ENCODE measurements at regions not wholly inside any gene's neighbourhood (a gene's known extent, or its start where the extent isn't known, plus 50 kb on each side); places are given as distances from the start of the nearest gene placed in this dataset.
A peak's percentile ranks its signal among the peaks of the same experiment; 100 is the strongest.

DNA sequence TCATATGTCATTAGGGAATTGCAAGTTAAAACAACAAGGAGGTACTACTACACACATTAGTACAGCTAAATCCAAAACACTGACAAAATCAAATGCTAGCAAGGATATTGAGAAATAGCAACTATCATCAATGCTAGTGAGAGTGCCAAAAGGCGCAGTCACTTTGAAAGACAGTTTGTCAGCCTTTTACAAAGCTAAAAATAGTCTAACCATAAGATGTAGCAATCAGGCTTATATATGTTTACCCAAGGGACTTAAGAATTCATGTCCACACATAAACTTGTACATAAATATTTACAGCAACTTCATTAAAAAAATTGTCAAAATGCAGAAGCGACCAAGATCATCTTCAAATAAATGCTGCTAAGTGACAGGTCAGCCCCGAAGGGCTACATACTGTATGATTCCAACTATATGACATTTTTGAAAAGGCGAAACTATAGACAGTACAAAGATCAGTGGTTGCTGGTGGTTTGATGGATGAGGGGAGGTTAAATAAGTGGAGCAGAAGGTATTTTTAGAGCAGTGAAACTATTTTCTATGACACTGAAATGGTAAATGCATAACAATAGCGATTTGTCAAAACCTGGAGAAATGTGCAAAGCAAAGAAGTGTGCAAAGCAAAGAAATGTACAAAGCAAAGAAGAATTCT lies 704.8 kb downstream of the ARAP2 start:
- no peak for DNase-seq
- no peak for ATAC-seq
- H3K27me3 Mint-ChIP-seq, result no peaks in the 10 kb centered on the region
- H3K4me1 Mint-ChIP-seq, result no peaks in the 10 kb centered on the region
- H3K27ac Mint-ChIP-seq, result no peak overlapping the region
- H3K9me3 Mint-ChIP-seq, result peaks cover 0 to 12% of the 10 kb centered on the region in 2 donors
- no peak overlapping the region for H3K4me3 Mint-ChIP-seq

DNA sequence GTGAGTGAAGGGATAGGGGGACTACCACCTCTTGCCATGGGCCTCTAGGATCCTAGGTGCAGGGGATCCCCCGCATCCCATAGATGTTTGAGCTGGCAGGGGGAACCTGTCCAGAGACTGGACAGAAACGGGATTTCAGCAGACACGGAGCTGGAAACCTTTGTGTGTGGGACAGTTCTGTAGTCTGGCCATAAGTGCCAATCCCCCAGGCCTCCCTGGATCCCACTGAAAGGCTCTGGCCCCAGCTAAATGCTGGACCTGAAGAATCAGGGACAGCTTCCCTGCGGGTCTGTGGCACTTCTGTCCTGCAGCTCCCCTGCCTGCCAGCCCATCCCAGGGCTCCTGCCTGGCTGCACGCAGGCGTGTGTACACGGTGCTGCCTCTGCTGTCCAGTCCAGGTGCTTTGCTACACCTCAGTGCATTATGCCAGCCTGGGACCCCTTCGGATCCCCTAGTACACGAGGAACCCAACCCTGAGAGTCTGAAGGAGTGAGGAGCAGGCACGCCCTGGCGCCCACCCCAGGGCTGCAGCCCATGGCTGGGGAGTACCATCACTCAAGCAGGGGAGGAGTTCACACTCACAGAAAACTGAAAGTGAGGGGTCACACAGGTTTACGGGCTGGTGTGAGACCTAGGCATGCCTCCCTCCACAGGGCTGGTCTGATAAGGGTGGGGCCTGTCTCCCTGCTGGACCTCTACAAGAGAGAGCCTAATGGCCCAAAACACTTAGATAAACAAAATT lies 703.0 kb downstream of the ARAP2 start:
- Mint-ChIP-seq H3K9me3 (peaks cover 7 to 12% of the 10 kb centered on the region in 2 donors), H3K4me3 (no peak overlapping the region), H3K27me3 (no peaks in the 10 kb centered on the region), H3K4me1 (no peaks in the 10 kb centered on the region), H3K27ac (peak overlapping the region in 1 of 2 donors; percentile 80)
- DNase-seq, result no peak
- ATAC-seq, result peak; percentile 23

DNA sequence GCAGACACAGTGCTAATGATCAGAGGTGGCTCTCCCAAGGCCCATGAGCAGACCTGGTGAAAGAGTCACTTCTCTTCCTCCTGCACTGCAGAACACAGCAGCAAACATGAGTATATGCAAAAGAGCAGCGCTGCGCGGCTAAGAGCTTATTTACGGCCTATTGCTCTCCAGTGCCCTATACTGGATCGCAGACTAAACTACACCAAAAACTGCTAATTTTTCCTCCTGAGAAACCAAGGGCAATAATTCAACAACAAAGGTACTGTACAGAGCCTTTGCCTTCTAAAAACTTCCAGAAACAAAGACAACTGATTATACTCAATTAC lies 702.5 kb downstream of the ARAP2 start:
- DNase-seq (no peak), ATAC-seq (no peak)
- H3K4me1 Mint-ChIP-seq, result no peaks in the 10 kb centered on the region
- no peak overlapping the region for H3K4me3 Mint-ChIP-seq
- H3K27ac Mint-ChIP-seq, result no peak overlapping the region
- peaks cover 7 to 12% of the 10 kb centered on the region in 2 donors for H3K9me3 Mint-ChIP-seq
- H3K27me3 Mint-ChIP-seq, result no peaks in the 10 kb centered on the region

DNA sequence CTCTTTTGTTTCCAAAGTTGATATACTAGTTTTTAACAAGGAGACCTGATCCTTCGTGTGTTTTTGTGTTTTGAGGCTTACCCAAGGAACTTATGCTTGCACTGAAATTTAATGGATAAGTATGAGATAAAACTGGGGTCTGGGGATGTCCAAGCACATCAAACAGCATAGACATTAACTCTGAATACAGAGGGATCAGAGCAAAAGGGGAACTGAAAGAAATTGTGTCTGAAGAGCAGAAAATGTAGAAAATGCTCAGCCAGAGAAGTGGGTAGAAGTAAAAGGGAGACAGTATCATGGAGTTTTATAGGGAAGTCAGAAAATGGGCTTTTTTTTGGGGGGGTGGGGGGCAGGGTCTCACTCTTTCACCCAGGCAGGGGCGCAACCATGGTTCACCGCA lies 695.4 kb downstream of the ARAP2 start:
- no peak for ATAC-seq
- DNase-seq, result no peak
- no peak overlapping the region for H3K27ac Mint-ChIP-seq
- H3K27me3 Mint-ChIP-seq, result no peaks in the 10 kb centered on the region
- H3K4me1 Mint-ChIP-seq, result no peaks in the 10 kb centered on the region
- peaks cover 6 to 13% of the 10 kb centered on the region in 2 donors for H3K9me3 Mint-ChIP-seq
- H3K4me3 Mint-ChIP-seq, result no peak overlapping the region

DNA sequence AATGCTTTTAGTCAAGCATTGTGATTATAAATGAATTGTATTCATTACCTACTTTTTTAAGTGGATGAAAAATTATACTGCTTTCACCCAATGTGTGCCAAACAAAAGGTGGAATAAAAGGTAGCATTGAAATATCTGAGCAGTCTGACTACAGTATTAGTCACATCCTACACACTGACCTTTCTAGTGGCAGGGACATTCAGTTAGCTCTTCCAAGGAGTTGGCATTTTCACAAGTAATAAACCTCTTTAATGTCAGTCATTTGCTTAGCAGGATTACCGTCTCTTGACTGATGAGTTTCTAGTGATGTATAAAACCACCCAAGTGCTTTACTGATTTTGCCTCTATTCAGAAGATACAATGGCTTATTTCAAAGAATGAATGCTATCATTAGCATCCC lies 687.9 kb downstream of the ARAP2 start:
- no peaks in the 10 kb centered on the region for H3K27me3 Mint-ChIP-seq
- no peaks in the 10 kb centered on the region for H3K4me1 Mint-ChIP-seq
- no peak overlapping the region for H3K4me3 Mint-ChIP-seq
- DNase-seq (no peak), ATAC-seq (no peak)
- no peak overlapping the region for H3K27ac Mint-ChIP-seq
- H3K9me3 Mint-ChIP-seq, result no peaks in the 10 kb centered on the region

DNA sequence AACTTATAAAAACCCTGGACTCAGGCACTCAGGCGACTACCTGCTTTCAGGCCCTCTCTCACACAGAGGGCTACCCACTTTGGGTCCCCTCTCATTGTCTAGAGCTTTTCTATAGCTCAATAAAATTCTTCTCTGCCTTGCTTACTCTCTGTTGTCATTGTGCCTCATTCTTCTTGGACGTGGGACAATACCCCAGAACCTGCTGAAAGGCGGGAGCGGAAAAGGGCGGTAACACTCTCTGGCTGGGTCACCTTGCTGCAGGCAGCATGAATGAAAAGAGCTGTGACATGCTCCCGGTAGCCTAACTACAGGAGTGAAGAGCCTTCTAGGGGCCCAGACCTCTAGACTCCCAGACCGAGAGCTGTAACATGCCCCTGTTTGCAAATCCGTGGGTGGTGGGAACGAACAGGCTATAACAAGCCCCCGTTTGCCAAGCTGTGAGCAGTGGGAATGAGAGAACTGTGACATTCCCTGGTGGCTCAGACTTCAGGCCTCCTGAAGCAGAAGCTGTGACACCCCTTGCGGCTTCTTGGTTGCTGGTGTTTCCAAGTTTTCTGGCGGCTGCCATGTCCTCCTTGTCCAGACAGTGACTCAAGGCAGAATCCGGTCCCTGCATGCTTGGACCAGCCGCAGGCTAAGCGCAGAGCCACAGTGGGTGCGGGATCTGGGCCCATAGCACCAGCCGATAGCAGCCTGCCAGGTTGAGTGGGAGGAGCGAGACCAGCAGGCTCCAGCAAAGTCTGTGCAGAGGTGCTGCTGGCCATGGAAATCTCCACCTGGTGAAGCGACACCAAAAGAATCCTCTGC lies 684.6 kb downstream of the ARAP2 start:
- no peaks in the 10 kb centered on the region for H3K9me3 Mint-ChIP-seq
- H3K27me3 Mint-ChIP-seq, result no peaks in the 10 kb centered on the region
- ATAC-seq, result no peak

GRCh38 chr4:35562861-35563260 lies 681.5 kb downstream of the ARAP2 start:
- Mint-ChIP-seq H3K4me3 (no peak overlapping the region), H3K27ac (no peak overlapping the region), H3K9me3 (no peaks in the 10 kb centered on the region), H3K4me1 (no peaks in the 10 kb centered on the region), H3K27me3 (no peaks in the 10 kb centered on the region)
- ATAC-seq (no peak), DNase-seq (no peak)

More for the DNA sequence above, 684.6 kb downstream of the ARAP2 start:
- no peaks in the 10 kb centered on the region for H3K4me1 Mint-ChIP-seq
- H3K4me3 Mint-ChIP-seq, result no peak overlapping the region
- DNase-seq, result no peak
- H3K27ac Mint-ChIP-seq, result no peak overlapping the region

DNA sequence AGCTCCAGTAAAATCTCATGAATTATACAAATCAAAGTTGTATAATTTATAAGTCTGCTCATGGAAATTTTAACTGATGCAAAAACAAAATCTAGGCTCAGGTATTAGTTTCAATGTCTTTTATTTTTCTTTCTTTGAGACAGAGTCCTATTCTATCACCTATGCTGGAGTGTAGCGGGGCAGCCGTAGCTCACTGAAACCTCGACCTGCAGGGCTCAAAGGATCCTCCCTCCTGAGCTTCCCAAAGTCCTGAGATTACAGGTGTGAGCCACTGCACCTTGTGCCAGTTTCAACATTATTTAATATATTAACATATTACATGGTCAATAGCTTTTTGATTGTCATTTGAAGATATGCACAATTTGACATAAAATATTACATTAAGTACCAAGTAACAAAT lies 678.7 kb downstream of the ARAP2 start:
- DNase-seq, result no peak
- no peak overlapping the region for H3K27ac Mint-ChIP-seq
- ATAC-seq, result no peak
- H3K4me3 Mint-ChIP-seq, result no peak overlapping the region
- H3K4me1 Mint-ChIP-seq, result no peaks in the 10 kb centered on the region
- H3K27me3 Mint-ChIP-seq, result no peaks in the 10 kb centered on the region
- no peaks in the 10 kb centered on the region for H3K9me3 Mint-ChIP-seq

DNA sequence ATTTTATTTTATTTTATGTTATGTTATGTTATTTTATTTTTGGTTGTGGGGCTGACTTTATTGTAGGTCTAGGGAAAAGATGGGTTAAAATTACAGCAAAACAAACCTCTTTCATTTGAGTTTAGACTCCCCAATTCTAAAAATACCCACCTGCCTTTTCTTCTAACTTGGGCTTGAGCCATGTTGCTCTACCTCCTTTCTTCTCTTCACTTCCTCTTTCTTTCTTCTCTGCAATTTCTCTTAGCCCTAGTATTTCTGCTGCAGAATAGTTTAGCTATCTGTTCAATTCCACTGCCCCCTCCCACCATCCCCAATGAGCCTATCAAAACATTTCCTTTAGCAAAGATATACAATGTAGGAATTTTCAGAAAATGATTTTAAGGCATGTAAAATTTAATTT lies 653.3 kb downstream of the ARAP2 start:
- Mint-ChIP-seq H3K4me1 (no peaks in the 10 kb centered on the region), H3K4me3 (no peak overlapping the region), H3K9me3 (no peaks in the 10 kb centered on the region), H3K27me3 (no peaks in the 10 kb centered on the region), H3K27ac (no peak overlapping the region)
- ATAC-seq (no peak), DNase-seq (no peak)

- DNase-seq (no peak), ATAC-seq (no peak)
- no peaks in the 10 kb centered on the region for H3K27me3 Mint-ChIP-seq
- no peak overlapping the region for H3K4me3 Mint-ChIP-seq
- no peaks in the 10 kb centered on the region for H3K4me1 Mint-ChIP-seq
- peaks cover 0 to 5% of the 10 kb centered on the region in 2 donors for H3K9me3 Mint-ChIP-seq
- H3K27ac Mint-ChIP-seq, result no peak overlapping the region
Measured at GRCh38 chr4:35604252-35604651, 640.1 kb downstream of the ARAP2 start.

DNA sequence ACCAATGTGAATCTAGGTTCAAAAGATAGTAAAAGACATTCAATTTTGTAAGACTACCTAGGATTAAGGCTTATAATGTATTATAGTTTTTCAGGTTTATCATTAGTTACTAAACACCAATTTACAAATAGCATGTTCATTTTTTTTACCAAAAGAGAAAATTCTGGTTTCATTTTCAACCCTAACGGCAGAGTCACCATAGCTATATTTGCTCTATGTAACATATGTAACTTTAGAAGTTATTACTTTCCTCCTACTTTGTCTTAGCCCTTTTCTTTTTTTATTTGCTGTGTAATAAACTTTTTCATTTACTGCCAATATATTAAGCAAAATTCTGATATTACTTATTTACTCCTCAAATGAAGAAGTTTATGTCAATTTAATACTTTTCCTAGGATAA lies 639.6 kb downstream of the ARAP2 start:
- Mint-ChIP-seq H3K4me1 (no peaks in the 10 kb centered on the region), H3K9me3 (peaks cover 0 to 5% of the 10 kb centered on the region in 2 donors), H3K27ac (no peak overlapping the region), H3K27me3 (no peaks in the 10 kb centered on the region), H3K4me3 (no peak overlapping the region)
- ATAC-seq, result no peak
- no peak for DNase-seq

DNA sequence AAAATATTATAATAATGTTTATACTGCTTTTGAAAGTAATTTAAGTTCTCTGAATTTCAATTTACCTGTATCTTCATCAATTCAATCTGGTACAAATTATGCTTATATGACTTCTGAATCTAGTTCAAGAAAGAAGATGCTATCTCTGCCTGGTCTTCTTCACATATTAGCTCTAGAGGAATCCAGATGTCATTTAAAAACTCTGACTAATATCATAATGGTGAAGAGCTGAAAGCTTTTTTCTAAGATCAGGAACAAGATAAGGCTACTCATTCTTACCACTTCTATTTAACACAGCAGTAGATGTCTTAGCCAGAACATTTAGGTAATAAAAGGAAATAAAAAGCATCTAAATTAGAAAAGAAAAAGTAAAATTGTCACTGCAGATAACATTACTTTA lies 636.1 kb downstream of the ARAP2 start:
- H3K9me3 Mint-ChIP-seq, result no peaks in the 10 kb centered on the region
- ATAC-seq (no peak), DNase-seq (no peak)
- no peak overlapping the region for H3K27ac Mint-ChIP-seq
- H3K4me1 Mint-ChIP-seq, result no peaks in the 10 kb centered on the region
- H3K4me3 Mint-ChIP-seq, result no peak overlapping the region
- H3K27me3 Mint-ChIP-seq, result no peaks in the 10 kb centered on the region

DNA sequence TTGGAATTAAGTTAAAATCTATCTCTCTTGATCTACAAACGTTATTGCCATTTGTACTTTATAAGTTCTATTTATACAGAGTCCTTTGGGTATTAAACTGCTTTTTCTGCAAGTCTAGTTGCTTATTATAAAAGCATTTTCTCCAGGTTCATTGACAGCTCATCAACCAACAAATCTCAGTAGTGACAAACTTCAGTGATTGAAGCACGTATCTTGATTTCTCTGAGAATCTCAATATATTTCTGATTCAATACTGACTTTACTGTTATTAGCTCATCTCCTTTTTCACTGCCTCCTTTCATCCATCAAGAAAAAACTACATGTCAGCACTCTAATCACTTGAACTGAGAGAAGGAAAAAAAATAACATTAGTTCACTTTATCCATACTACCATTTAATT lies 630.2 kb downstream of the ARAP2 start:
- no peak overlapping the region for H3K4me3 Mint-ChIP-seq
- ATAC-seq (no peak), DNase-seq (no peak)
- H3K27me3 Mint-ChIP-seq, result no peaks in the 10 kb centered on the region
- no peaks in the 10 kb centered on the region for H3K9me3 Mint-ChIP-seq
- H3K27ac Mint-ChIP-seq, result no peak overlapping the region
- H3K4me1 Mint-ChIP-seq, result no peaks in the 10 kb centered on the region

- H3K9me3 Mint-ChIP-seq, result peaks cover 11% of the 10 kb centered on the region in 2 donors
- no peak overlapping the region for H3K4me3 Mint-ChIP-seq
- DNase-seq (no peak), ATAC-seq (no peak)
- H3K4me1 Mint-ChIP-seq, result no peaks in the 10 kb centered on the region
- no peaks in the 10 kb centered on the region for H3K27me3 Mint-ChIP-seq
- H3K27ac Mint-ChIP-seq, result no peak overlapping the region
Measured at GRCh38 chr4:35639929-35640328, 604.4 kb downstream of the ARAP2 start.

- Mint-ChIP-seq H3K4me1 (no peaks in the 10 kb centered on the region), H3K27ac (no peak overlapping the region), H3K27me3 (no peaks in the 10 kb centered on the region), H3K4me3 (no peak overlapping the region), H3K9me3 (no peaks in the 10 kb centered on the region)
- no peak for ATAC-seq
- DNase-seq, result no peak
Measured at GRCh38 chr4:35643661-35644060, 600.7 kb downstream of the ARAP2 start.

DNA sequence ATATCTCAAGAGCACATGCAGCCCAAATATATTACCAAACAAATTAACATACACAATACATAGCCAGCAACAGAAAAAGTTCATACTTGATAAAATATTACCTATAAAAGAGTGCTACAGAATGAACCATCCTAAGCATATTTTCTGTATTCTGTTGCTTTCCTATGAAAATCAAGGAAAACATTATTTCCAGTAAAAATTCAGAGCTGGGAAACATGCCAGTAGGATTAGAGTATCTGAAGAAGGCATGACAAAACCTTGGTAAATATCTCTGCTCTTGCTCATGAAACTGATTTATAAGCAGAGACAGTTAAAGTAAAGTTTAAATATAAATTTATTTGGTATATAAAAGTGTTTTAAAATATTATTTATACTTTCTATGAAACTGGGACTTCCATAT lies 599.7 kb downstream of the ARAP2 start:
- ATAC-seq (no peak), DNase-seq (no peak)
- no peak overlapping the region for H3K4me3 Mint-ChIP-seq
- H3K9me3 Mint-ChIP-seq, result no peaks in the 10 kb centered on the region
- no peaks in the 10 kb centered on the region for H3K27me3 Mint-ChIP-seq
- no peaks in the 10 kb centered on the region for H3K4me1 Mint-ChIP-seq
- H3K27ac Mint-ChIP-seq, result no peak overlapping the region

Measured in stimulated activated naive CD8-positive, alpha-beta T cell treated with anti-CD3 and anti-CD28 coated beads, Interleukin-15, amount 100 ng/mL, for 72 hours (primary cell).